ENCODE measurements at regions not wholly inside any gene's neighbourhood (a gene's known extent, or its start where the extent isn't known, plus 50 kb on each side); places are given as distances from the start of the nearest gene placed in this dataset.
"Not testable (repeated sequence)": the region's sequence is repeated elsewhere in the genome, so short reads cannot be mapped to it uniquely, and the experiment has no call there.

DNA sequence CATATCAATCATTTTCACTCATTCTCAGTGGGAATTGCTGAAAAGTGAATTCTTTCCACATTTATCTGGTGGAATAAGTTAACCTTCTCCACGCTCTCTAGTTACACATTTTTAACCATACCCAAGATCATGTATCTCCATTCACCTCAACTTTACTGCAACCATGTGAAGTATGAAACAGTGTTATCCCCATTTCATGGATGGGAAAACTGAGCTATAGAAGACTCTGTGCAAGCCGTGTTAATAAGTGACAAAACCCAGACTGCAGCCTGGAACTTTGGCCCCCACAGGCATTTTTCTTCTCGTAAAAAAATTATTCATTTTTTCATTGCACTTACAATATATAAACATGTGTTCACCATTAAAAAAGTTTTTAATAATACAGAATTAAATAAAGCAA lies 82.4 kb upstream of the CCND2 start:
- no peak for DNase-seq

DNA sequence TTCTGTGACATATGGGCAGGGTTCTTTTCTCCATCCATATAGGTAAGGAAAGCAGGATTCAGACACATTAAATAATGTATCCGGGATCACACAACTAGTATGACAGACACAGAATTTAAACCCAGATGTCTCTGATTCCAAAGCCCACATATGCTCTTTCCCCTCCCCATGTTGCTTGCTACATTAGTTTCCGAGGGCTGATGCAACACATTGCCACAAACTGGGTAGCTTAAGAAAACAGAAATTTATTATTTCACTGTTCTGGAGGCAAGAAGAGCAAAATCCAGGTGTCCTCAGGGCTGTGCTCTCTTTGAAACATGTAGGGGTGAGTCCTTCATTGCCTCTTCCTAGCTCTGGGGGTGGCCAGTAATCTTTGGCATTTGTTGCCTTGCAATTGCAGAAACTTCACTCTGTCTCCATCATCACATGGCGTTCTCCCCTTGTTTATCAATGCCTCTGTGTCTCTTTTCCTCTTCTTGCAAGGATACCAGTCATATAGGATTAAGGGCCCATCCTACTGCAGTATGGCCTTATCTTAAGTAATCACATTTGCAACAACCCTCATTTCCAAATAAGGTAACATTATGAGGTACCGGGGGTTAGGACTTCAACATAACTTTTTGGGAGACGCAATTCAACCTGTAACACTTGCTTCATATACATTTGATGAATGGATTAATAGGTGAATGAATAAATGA lies 83.0 kb upstream of the CCND2 start:
- no peak for DNase-seq

DNA sequence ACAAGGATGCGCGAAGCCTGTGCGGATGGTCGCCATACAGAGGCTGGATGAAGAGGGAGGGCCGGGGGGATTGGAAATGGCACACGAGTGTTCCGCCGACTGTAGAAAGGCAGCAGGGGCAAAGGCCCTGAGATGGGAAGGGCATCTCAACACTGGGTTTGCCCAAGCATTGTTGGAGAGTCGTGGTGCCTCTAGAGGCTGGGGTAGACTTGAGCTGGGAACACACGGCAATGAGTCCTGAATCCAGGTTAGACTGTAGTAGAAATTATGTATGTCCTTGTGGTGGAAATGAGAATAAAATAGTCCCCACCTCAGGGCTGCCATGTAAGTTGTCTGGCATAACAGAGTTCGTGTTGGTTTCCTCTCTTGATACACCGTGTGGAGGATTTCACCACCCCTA lies 83.8 kb upstream of the CCND2 start:
- DNase-seq = no peak

DNA sequence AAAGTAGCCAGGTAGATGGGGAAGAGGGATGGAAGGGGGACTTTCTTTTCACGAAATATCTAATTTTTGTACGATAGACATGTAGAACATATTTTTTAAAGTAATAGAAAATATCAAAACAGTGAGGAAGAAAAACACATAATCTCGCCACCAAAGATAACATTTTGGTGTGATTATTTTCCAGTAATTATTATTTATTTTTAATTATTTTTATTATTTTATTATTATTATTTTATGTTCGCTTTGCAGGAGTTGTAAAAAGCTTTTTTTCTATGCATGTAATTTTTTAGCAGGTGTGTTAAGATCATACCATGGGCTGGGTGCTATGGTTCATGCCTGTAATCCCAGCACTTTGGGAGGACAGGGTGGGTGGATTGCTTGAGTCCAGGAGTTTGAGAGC lies 85.6 kb upstream of the CCND2 start:
- no peak for DNase-seq

DNA sequence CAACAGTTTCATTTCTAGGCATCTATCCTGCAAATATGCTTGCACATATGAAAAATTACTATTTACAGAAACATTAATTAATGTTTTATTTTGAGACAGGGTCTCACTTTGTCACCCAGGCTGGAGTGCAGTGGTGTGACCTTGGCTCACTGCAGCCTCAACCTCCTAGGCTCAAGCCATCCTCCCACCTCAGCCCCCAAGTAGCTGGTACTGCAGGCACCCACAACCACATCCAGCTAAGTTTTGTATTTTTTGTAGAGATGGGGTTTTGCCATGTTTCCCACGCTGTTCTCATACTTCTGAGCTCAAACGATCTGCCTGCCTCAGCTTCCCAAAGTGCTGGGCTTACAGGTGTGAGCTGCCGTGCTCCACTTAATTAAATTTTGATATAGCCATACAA lies 86.2 kb upstream of the CCND2 start:
- not testable (repeated sequence) for DNase-seq

DNA sequence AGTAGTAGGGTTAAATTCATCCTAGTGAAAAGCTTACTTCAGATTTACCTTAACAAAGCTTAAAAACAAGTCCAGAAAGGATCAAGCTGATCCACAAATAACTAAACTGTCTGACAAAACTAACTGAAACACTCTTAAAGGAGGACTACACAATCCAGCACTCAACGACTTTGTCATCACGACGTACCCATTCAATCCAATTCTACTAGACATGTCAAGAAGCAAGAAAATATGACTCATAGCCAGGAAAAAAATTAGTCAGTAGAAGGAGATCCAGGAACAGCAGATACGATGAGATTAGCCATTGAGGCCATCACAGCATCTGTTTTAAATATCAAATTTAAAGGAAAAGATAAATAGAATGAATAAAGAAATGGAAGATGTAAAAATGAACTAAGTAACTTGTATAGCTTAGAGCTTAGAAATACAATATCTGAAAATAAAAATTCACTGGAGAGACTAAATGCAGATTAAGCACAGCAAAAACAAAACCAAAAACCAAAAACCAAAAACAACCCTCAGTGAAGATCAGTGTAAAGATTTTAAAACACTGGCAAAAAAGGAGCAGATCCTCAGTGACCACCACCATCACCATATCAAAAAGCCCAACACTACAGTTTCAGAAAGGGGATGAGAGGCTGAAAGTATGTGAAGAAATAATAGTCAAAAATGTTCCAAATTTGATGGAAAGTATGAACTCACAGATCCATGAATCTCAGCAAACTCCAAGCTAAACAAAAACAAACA lies 95.0 kb upstream of the CCND2 start:
- no peak for DNase-seq

DNA sequence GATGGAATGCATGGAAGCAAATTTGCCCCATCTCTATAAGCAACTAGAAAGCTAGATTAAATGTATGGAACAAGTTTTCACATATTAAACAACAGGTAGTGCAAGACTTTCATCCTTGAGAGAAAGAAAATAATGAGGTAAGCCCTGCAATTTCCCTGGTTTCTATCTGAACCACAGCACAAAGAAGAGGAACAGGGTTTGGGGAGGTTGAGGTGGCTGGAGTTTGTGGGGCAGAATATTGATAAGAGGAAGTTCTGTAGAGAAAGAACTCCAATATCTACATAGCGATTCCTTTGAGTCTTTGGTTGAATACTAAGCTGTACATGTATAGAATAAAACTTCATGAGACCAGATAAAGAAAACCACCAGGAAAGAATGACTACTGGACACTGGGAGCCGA lies 96.3 kb upstream of the CCND2 start:
- no peak for DNase-seq

DNA sequence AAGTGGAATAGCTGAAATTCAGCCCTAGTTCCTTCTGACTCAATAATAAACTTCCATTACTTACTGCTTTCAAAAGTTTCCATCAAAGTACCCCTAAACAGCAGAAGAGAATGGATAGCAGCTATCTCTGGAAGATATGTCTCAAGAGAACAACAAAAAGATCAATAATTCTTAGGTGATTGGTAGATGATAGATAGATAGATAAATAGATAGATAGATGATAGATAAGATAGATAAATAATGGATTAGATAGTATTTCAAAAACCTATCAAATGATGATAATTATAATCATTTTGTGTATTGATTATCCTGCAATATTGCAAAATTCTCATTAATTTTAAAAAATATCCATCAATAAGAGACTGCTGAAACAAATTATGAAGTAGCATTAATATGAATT lies 97.4 kb upstream of the CCND2 start:
- DNase-seq = no peak

DNA sequence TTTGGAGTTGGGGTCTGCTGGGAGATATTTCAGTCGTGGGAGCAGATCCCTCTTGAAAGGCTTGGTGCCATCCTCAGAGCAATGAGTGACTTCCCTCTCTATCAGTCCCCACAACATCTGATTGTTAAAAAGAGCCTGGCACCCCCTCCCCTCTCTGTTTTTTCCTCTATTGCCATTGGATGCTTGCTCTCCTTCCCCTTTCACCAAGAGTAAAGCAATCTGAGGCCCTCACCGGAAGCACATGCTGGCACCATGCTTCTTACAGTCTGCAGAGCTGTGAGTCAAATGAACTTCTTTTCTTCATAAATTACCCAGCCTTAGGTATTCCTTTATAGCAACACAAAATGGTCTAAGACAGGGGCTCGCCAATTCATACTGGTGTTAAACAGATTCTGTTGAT lies 99.1 kb upstream of the CCND2 start:
- no peak for DNase-seq

DNA sequence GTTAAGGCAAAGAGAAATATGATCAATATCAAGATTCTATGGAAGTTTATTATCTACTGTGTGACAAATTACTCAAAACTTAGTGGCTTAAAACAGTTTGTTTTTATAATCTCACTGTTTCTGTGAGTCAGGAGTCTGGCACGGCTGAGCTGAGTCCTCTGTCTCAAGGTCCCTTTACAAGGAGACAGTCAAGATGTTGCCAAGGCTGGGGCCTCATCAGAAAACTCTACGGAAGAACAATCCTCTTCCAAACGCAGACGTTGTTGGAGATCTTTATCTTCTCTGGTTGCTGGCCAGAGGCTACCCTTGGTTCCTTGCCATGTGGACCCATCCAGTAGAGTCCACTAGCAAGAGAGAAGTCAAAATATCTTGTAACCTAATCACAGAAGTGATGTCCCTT lies 100.6 kb upstream of the CCND2 start:
- no peak for DNase-seq

DNA sequence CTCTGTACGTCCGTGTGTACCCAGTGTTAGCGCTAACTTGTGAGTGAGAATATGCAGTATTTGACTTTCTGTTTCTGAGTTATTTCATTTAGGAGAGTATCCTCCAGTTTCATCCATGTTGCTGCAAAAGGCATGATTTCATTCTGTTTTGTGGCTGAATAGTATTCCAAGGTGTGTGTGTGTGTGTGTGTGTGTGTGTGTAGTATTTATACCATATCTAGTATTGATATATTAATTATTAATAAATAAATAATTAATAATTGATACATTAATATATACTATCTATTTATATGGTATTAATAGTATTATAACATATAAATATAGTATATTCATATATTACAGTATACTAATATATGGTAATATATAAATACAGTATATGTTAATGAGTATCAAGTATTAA lies 101.8 kb upstream of the CCND2 start:
- DNase-seq = no peak

DNA sequence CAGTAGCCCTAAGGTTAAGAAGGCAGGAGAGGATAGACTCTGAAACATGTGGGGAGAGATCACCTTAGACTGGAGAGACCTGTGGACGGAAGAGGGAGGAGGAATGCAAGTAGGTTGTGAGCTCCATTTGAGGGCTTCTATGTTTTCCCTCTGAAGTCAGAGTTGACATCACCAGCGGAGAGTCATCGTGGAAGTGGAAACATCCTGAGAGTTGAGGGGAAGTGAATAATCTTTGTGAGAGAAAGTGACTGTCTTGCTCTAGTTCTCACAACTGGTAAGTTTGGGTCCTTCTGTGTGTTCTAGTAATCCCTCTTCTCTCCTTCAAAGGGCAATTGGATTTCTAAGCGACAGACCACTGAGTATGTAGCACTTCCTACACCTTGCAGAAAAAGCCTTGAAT lies 103.6 kb upstream of the CCND2 start:
- DNase-seq = no peak

DNA sequence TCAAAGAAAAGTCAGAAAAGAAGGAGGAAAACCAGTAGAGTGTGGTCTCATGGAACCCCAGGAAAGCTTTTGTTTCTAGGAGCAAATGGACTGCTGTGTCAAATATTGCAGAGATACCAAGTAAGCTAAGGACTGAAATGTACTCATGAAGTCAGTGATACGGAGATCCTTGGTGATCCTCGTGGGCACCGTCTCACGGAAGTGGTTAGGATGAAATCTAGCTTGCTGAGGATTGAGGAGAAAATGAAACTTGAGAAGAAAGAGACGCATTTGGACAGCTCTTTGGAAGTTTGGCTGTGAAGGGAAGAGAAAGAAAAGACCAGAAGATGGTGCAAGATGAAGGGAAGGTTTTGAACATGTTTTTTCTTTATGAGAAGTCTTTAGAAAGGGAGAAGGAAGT lies 104.0 kb upstream of the CCND2 start:
- DNase-seq = no peak

DNA sequence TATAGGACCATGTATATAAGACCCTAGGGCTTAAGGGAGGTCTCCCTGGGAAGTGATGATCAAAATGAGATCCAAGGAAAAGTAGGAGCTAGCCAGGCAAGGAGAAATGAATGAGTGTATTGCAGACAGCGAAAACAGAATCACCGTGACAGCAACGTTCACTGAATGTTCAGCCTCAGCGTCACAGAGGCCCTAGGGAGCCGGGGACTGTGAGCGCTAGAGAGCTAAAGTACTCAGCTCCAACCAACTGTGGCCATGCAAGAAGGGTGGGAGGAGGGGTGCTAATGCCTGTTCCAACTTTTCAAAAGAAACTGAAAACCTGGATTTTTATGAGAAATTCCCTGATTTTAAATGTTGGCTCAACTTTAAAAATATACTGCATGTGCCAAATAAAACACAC lies 105.5 kb upstream of the CCND2 start:
- no peak for DNase-seq

DNA sequence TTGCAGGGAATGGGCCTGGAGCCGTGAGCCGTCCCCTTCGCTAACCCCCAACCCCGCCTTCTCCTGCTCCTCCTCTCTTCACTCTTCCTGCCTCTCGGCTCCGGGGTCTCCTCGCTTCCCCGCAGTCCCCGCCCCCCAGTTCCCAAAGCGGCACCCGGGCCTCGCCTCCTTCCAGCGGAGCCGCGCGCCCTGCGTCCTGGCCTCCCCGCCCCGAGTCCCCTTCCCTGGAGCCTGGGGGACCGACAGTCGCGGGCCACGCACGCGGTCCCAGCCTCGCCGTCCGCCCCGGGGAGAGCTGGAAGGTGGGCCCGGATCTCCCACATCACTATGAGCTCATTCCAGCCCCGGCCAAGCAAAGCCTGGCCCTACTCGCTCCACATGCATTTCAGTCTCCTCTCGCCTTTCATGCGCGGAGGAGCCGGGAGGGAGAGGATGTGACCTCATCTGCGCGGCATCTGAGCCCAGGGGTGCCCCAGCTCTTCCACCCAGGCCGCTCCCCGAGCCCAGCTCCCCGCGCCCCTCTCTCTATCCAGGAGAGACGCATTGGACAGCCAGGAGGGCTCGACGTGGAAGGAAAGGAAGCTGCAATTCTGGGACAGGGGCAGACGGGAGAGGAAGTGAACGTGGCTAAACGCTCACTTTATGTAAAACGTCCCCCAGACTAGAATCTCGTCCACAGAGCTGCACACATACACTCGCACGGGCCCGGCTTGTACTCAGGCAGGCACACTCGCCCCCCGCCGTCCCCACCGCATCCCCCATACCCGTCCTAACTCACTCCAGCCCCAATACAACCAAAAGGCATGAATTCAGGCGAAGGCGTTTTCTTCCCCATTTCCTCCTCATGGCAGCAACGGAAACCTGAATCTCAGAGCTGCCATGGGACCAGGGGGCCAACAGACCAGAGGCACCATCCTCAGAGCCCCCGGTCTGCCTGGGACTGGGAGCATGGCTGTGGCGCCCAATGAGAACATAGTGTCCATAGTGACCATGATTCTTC lies 108.7 kb upstream of the CCND2 start:
- DNase-seq = no peak

DNA sequence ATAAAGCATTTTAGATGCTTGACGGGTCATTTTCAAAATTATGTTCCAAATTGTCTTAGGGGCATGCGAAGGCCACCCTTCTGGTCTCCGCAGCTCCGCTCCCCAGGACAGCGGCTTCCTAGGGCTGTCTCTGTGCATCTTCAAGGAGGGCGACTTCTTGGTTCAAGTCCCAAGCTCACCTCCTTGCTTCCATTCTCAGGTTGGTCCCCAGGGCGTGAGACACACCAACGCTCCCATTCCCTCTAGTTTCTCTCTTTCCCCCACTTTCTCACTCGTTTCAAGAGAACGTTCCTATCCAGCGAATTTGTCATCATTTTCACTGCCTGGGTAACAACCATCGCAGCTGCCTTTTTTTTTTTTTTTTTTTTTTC lies 109.4 kb upstream of the CCND2 start:
- DNase-seq = no peak

DNA sequence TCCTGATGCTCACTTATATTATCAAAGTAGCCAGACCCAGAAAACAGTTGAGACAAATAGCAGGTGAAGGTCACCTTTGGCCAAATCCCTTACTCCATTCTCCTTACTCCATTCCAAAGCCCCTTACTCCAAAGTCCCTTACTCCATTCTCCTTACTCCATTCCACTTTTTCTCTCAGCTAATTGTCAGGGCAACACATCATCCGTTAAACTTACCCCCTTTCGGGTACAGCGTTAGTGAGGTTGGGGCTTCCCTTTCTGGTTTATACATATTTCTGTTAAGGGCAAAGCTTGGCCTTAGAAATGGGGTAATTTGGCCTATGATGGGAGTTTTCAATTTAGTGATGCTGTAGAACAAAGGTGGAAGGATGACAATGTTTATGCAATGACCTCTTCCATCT lies 111.8 kb upstream of the CCND2 start:
- no peak for DNase-seq

DNA sequence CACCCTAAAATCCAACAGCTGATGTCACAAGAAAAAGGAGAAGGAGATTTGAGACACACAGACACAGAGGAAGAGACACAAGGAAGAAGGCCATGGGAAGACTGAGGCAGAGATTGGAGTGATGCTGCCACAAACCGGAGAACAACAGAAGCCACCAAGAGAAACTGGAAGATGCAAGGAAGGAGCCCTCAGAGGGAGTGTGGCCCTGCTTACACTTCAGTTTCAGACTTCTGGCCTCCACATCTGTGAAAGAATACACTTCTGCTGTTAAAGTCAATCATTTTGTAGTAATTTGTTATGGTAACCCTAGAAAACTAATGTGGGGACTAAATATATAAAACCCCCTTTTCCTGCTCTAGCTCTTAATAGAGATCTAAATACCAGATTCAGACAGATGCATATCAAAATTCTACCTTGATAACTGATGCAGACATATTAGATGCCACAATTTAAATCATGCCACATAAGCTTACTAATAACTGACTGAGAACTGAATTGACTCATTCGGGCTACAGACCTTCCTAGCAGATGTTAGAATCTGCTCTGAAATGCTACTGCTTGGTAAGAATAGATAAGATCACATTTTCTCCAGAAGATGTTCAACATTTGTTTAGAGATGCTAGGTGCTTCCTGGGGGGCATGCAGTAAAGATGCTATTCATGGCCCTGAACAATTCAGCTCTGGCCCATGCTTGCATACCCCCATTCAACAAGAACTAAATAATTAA lies 113.1 kb upstream of the CCND2 start:
- DNase-seq = no peak

DNA sequence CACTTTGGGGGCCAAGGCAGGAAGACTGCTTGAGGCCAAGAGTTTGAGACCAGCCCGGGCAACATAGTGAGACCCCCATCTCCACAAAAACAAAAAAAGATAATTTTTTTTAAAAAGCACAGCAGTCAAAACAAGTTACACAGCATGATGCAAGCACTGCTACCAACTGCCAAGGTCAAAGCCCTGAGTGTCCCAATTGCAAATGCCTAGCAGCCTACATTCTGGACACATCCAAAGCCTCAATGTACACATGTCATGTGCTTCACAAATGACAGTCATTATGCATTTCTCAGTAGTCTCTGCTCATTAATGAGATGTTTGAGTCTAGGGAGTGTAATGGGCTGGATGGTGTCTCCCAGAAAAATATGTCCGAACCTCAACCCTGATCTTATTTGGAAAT lies 113.7 kb upstream of the CCND2 start:
- no peak for DNase-seq

DNA sequence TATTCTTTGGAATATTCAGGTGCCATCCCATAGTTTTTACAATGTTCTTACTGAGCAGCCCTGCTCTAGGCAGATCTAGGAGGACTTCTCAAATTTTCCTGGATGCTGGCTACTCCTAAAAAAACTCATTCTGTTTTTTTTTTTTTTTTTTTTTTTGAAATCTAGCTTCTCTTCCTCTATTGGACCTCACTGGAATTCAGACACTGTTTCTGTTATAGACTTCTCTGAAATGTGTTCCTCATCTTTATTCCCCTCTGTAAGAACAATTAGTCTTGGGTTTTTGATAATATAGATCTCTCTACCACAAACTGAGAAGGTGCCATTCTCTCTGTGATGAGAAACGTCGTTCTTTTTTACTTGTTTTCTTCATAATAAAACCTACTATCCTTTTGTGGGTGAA lies 115.3 kb upstream of the CCND2 start:
- no peak for DNase-seq

DNA sequence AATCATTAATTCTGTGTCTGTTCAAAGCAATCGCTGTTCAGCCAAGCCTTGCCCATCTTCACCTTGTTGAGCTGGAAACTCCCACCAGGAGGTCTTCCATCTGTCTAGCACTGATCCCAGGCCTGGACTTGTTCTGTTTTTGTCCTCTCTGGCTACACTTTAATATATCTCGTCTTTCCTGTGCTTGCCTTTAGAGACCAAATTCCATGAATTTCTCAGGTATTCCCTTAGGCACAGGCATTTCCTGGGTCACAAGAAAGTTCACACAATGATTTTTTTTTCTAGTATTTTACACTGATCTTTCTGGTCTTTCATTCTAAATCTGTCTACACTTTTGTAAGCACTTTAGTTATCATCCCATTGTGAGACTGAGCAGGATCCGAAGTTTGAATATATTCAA lies 116.4 kb upstream of the CCND2 start:
- DNase-seq = no peak

DNA sequence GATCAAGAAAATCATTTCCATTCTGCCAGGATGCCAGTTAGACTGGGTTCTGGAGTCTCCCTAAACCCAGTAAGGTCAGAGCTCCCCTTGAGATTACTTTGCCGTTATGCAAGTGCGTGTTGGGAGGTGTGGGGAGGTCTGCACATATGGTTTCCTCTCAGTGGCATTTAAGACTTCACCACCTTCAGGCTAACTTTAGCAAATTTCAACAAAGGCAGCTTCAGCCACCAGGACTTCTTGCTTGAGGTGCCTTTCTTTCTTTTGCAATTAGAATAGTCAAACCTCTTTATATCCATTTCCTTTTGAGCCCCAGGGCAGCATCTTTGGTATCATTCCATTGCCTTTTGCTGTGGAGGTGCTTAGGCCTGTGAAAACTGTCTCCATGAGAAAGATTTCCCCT lies 117.2 kb upstream of the CCND2 start:
- DNase-seq = no peak

DNA sequence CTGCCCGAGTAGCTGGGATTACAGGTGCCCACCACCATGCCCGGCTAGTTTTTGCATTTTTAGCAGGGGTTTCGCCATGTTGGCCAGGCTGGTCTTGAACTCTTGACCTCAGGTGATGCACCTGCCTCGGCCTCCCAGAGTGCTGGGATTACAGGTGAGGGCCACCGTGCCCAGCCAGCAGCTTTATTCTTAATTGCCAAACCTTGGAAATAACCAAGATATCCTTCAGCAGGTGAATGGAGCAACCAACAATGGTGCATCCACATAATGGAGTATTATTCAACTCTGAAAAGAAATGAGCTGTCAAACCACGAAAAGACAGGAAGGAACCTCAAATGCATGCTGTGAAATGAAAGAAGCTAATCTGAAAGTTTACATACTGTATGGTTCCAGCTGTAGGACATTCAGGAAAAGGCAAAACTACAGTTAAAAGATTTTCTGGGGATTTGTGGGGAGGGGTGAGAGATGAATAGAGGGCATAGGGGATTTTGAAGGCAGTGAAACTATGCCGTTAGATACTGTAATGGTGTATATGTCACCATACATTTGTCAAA lies 118.8 kb upstream of the CCND2 start:
- no peak for DNase-seq
